GM12865 (cell line): ENCODE measurements at regions not wholly inside any gene's neighbourhood (a gene's known extent, or its start where the extent isn't known, plus 50 kb on each side); places are given as distances from the start of the nearest gene placed in this dataset.

Source experiments
- DNase-seq: peaks from one replicate; pipeline ENCODE4 v3.0.0; 2010; ENCODE audit warnings: low read depth
- H3K4me3 ChIP-seq: 2 replicates; pipeline ENCODE4 v1.5.1; 2011; ENCODE audit warnings: mild to moderate bottlenecking, low read depth, low read length, control low read depth
- TF ChIP-seq, protein P1 (sequence below): IDR thresholded peaks from 2 replicates; pipeline ENCODE4 v1.5.1; 2011; ENCODE audit warnings: low read length, control low read depth, low read depth, inconsistent platforms; ENCODE audit not compliant: insufficient read depth; ENCODE audit errors: missing control alignments

DNA sequence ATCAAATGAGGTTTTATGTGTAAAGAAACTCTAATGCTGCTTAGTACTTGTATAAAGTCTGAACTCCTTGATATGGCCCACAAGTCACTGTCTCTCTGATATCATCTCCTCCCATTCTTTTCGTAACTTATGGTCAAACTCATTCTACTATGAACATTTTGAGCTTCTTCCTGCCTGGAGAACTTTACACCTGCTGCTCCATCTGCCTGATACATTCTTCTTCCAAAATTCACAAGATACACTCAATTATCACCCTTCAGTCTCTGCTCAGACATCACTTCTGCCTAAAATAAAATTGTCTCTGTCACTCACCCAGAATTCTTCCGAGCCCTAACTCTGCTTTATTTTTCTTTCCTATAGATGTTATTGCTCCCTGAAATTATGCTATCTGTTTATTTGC, 192.8 kb upstream of the LYPLAL1 start:
- DNase-seq: no peak
- TF ChIP-seq, protein P1, sequence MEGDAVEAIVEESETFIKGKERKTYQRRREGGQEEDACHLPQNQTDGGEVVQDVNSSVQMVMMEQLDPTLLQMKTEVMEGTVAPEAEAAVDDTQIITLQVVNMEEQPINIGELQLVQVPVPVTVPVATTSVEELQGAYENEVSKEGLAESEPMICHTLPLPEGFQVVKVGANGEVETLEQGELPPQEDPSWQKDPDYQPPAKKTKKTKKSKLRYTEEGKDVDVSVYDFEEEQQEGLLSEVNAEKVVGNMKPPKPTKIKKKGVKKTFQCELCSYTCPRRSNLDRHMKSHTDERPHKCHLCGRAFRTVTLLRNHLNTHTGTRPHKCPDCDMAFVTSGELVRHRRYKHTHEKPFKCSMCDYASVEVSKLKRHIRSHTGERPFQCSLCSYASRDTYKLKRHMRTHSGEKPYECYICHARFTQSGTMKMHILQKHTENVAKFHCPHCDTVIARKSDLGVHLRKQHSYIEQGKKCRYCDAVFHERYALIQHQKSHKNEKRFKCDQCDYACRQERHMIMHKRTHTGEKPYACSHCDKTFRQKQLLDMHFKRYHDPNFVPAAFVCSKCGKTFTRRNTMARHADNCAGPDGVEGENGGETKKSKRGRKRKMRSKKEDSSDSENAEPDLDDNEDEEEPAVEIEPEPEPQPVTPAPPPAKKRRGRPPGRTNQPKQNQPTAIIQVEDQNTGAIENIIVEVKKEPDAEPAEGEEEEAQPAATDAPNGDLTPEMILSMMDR: no peak
- H3K4me3 ChIP-seq: no peak overlapping the region

DNA sequence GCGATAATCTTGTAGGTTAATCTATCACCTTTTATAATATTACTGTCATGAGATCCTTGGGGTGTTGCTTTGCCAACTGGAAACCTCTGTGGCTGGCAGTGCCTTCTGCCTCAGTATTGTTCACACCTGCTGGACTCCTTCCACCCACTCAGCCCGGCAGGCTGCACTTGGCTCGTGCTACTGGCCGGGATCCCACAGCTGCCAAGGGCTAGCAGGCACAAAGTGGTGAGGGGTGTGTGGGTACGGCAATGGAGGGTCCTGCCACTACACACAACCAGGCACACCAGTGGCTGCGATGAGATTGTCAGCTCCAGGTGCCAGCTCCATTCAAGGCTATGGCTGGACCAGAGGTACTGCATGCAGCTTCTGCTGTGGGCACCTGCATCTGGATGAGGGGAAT, 191.2 kb upstream of the LYPLAL1 start:
- DNase-seq: no peak
- H3K4me3 ChIP-seq: no peak overlapping the region
- TF ChIP-seq, protein P1: no peak

DNA sequence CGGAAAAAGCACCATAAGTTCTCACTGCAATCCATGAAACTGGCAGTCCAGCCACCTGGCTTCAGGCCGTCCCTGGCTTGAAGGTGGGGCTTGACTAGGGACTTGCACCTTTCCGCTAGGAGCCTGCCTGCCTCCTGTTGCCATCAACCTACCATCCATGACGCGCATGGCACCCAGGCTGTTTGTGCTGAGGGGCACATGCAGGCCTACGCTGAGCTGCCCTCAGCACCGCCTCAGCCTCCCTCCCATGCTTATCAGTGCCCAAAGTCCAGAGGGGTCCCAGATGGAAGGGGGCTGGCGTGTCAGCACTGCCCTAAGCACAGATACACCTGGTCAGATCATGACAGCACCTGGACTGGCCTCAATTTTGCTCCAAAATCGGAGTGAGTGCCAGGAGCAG, 190.2 kb upstream of the LYPLAL1 start:
- DNase-seq: no peak
- H3K4me3 ChIP-seq: no peak overlapping the region
- TF ChIP-seq, protein P1: no peak

DNA sequence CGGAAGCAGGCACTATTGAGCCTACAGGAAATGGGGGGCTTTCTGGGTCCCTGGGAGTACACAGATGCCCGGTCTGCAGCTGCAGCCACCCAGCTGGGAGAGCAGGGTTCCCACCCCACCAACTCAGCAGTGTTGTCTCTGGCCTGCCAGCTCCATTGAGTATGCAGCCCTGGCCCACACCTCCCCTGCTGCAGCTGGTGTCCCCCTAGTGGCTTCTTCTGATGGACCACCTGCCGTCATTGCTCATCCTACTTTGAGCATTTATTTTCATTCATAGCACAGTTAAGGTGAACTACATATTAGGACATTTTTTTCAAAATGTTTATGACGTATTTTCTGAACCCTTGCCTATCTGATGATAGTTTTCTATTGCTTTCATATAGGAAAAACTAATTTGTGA, 189.8 kb upstream of the LYPLAL1 start:
- peak; percentile 21 for DNase-seq
- no peak overlapping the region for H3K4me3 ChIP-seq
- TF ChIP-seq, protein P1: peak; percentile 42

DNA sequence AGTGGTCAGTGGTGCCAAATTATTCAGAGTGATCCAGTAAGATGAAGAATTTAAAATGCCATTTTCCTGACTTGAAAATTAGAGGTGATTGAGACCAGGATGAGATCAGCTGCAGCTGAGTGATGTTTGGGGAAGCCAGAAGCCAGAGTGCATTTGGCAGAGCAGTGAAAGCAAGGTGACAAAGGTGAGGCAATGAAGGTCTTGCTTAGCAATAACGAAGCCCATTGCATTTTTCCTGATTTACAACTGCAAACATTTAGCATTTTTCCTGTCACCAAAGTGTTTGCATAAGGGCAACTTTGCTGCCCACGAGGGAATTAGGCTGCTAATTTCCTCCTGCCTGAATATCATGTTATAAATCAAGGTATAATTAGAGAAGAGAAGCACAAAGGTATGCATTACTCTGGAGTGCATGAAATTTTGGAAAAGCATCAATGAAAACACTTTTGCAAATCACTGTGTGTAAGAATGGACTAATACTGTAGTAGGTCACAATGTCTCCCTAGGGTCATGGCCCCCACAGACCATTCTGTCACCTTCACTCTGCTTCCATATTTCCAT, 188.2 kb upstream of the LYPLAL1 start:
- DNase-seq: no peak
- H3K4me3 ChIP-seq: no peak overlapping the region
- TF ChIP-seq, protein P1: no peak

DNA sequence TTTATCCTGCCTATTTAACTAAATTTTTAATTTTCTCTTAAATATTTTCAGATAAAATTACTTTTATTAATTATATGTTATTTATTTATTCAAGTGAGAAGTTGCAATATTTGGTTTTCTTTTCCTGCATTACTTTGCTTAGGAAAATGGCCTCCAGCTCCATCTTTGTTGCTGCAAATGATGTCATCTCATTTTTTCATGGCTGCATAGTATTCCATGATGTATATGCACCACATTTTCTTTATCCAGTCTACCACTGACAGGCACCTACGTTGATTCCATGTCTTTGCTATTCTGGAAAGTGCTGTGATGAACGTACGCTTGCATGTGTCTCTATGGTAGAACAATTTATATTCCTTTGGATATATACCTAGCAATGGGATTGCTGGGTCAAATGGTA, 186.9 kb upstream of the LYPLAL1 start:
- H3K4me3 ChIP-seq: no peak overlapping the region
- TF ChIP-seq, protein P1: no peak
- DNase-seq: no peak

DNA sequence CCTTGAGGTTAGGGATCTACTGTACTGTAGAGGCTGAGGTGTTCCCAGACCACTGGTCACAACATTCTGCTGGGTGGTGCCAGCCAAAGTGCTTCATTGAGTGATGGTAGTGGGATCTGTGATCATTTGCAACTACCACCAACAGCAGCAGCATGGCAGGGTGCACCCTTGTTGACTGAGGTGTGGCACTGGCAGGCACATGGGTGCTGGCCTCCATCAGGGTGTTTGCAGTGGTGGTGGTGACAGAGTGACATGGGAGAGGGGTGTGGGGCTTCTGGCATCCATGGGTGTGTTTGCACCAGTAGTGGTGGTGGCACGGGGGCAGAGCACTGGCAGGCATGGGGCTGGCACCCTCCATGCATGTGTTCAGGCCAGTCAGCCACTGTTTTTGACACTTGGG, 183.7 kb upstream of the LYPLAL1 start:
- DNase-seq: no peak
- H3K4me3 ChIP-seq: no peak overlapping the region
- TF ChIP-seq, protein P1: no peak
